GM21526 (cell line): ENCODE measurements at regions not wholly inside any gene's neighbourhood (a gene's known extent, or its start where the extent isn't known, plus 50 kb on each side); places are given as distances from the start of the nearest gene placed in this dataset.
"Not testable (repeated sequence)": the region's sequence is repeated elsewhere in the genome, so short reads cannot be mapped to it uniquely, and the experiment has no call there.

Source experiments
- ATAC-seq: cut with Tn5 transposase; IDR thresholded peaks from one replicate; pipeline ENCODE4 v1.9.1; 2021; ENCODE audit warnings: moderate library complexity; ENCODE audit not compliant: unreplicated experiment, low FRiP score

DNA sequence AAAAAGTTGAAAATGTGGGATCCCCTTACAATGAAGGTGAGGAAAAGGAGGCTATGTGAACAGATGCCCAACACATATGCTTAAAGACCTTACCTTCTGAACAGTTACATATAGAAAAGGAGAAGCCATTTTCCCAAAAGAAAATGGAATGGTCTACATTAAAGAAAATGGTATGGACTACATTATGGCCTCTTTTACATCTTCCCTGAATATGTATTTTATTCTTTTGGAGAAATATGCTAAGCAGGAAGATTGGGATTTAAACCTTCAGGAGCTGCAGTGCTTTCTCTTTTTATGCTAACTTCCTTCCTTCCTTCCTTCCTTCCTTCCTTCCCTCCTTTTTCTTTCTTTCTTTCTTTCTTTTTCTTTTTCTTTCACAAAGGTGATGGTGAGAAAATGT, 155.4 kb downstream of the SEC23IP start:
- ATAC-seq, result no peak

DNA sequence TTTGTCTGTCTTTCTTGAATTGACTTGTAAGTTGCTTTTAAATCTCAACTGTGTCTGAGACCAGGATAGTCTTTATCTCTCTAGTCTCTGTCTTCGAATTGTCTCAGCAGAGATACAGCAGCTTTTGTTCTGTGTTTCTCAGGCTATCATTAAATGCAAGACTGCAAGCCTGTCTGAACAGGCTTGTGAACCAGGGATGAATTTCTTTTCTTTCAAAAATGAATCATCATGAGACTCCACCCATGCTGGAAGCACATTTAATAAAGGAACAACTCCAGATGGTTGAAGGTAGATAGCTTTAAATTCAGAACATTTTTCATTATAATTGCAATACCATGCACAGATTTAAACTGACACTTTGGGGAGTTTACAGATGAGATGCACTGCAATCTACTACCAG, 155.9 kb downstream of the SEC23IP start:
- ATAC-seq, result no peak

DNA sequence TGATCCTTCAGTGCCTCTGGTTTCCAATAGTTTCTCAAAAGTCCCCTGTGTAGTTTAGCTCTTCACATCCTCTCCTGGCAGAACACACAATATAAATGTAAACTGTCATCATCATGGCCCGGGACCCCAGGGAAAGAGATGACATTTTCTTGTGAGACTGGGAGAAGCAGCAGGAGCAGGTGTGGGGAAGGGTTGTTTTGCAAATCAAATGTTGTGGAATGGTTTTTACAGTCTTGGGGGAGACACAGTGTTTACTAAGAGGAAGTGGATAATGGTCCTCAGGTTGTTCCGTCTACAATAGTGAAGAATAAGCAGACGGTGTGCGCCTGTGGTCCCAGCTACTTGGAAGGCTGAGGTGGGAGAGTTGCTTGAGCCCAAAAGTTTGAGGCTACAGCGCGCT, 159.1 kb downstream of the SEC23IP start:
- no peak for ATAC-seq

DNA sequence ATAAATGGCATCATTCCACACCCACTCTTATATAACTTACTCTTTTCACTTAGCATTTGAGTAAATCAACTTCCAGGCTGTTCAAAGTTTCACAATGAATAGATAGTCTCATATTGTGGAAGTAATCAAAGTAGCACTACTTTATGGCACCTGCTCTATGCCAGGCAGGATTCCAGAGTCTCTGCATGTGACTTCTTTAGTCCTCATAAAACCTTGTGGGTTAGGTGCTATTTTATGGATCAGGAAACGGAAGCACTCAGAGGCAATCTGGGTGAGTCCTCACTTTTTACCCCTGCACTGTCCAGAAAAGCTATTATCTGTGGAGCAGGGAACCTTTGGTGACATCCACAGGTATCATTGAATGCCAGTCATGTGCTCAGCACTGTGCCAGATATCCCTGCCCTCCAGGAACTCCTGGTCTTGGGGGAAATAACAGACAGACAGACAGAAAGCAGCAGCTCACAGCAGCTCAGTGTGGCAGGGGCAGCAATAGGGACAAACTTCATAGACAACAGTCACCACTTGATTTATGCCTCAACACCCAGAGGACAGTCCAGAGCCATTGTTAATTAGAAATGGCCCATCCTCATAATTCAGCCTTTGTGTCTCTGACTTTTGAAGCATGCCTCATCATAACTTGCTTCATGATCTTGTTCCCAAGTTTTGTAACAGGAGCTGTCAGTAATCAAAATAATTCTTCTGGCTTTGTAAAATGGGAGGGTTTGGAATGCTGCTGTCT, 160.6 kb downstream of the SEC23IP start:
- no peak for ATAC-seq

DNA sequence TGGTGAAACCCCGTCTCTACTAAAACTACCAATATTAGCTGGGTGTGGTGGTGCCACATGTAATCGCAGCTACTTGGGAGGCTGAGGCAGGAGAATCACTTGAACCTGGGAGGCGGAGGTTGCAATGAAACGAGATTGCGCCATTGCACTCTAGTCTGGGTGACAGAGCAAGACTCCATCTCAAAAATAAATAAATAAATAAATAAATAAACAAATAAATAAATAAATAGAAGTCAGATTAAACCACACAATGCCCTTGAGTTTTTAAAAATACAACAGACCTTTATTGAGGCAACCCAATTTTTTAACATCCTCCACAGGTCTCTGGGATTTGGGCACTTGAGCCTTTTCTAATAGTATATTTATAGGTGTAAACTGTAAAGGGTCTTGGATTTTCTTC, 167.3 kb downstream of the SEC23IP start:
- ATAC-seq, result not testable (repeated sequence)

DNA sequence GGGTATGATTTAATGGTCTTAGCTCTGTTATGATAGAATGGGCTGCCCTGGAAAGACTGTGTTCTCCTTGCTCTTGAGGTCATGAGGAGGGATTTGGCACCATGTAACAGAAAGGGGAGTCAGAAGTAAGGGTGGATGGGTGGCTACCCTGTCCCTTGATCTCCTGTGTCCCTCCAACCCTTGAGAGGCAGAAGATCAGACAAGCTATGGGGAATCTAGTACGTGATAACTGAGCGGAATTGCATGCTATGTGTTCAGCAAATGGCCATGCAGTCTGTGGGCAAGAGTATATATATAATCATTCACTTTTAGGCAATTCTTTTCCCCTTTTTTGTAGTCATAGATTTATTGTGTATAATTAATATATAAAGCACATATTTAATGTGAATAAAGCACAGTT, 174.9 kb downstream of the SEC23IP start:
- ATAC-seq, result no peak

DNA sequence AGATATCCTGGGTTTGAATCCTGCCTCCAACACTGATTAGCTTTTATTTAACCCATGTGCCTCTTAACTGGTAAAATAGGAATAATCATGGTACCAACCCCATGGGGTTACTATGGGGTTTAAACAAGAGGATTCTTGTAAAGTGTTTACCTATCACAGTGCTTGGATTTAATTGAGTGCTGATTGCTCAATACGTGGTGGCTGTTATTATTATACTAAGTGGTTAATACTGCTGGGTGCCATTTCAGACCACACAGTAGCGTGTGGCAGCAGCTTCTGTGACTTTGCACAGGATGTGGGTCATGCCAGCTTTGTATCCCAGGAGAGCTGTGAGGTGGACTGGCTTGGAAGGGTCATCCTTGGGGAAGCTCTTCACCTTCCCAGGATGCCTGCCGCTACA, 177.2 kb downstream of the SEC23IP start:
- ATAC-seq, result no peak

DNA sequence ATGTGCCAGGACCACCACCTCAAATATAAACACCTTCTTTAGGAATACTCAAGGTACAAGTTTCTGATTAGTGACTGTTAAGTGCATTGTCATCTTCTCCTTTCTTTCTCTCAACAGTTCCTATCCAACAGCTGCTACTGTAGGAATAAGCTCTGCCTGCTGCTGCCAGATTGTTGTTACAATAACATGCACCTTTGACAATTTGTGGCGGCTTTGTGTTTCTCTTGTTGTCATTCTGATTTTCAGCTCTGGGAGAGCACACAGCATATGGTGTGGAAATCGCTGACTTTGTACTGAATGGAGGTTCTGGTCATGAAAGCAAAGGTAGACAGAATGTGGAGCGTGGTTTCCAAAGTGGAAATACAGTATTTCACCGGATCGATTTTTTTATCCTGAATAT, 182.8 kb downstream of the SEC23IP start:
- ATAC-seq, result no peak

DNA sequence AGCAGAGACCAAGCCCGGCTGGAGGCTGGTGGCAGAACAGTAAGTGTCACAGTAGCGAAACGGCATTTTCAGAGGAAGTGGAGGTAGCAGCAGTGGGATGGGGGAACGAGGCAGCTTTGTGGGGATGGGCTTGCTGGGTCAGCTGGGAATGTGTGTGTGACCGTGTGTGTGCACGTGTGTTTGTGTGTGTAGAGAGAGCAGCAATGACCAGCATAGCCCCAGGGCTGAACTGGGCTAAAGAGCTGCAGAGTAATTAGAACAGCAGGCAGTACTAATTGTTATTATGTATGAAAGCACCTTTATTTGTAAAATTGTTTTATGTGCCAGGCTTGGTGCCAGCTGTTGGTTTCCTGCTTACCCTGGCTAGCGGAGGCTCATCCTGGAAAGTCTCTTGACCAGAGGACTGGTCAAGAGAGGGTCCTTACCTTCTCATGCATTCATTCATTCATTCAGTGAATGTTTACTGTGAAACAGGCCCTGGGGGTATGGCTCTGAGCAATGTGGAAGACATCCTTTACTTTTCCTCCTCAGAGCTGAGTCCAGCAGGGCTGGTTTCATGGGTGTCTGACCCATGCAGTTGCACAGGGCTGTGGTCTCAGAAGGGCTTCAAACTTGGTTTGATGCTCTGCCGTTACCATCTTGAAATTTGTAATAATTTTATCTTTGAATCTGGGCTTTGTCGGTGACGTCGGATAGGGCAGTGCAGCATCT, 184.6 kb downstream of the SEC23IP start:
- no peak for ATAC-seq

DNA sequence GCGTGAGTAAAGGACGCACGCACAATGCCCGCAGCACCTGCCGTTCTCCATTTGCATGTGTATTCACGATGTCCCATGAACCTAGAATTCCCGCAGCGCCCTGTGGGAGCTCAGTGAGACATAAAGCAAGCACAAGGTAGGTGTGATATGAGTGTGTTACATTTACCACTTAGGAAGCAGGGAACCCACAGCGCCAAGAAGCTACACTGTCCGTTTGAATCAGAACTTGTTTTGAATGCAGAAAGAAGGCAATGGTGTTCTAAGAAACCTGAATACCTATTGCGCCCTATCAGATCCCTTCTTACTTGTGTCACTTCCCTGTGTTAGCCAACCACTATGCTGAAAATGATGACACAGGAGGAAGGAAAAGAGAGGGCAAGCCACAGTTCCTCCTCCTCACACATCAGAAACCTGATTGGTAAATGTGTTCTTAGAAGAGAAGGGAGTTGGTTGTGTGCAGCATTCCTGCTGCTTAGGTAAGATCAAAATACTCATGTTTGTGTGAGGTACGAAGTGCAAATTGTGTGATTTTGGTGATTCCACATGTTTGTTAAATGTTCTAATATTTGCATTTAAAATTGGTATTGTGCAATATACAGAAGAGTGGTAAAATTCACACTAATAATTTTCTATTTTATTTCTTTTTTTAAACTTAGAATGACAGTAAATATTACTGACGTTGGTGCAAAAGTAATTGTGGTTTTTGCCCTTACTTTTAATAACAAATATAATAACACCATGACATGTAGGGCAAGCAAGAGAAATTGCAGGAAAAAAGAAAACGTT, 185.4 kb downstream of the SEC23IP start:
- no peak for ATAC-seq

DNA sequence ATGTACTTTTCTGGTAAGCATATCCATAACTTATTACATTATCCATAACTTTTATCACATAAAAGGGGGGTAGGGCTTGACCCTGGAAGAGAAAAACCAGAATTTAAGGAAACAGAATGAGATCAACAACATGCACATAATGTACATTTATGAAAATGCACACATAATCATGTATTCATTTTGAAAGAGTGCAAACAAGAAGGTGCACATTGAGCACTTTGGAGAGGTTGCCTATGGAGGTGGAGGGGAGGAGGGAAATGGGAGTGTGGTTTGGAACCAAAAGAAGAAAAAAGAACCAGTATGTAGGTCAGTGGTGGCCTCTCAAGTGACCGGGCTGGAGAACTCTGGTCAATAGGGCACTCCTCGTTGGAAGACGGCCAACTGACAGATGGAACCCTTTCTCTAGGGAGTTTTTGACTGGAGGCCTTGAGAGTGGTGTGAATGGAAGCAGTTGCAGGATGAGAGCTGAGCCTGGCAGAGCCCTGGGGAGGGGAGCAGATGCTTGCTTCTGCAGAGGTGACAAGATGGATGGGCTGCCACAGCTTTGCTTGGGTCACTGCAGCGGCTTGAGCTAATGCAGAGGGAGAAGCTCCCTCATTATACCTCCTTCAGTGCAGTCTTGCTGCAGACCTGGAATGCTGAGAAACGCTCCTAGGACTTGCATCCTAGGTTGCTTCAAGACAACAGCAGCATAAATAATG, 192.7 kb downstream of the SEC23IP start:
- no peak for ATAC-seq

DNA sequence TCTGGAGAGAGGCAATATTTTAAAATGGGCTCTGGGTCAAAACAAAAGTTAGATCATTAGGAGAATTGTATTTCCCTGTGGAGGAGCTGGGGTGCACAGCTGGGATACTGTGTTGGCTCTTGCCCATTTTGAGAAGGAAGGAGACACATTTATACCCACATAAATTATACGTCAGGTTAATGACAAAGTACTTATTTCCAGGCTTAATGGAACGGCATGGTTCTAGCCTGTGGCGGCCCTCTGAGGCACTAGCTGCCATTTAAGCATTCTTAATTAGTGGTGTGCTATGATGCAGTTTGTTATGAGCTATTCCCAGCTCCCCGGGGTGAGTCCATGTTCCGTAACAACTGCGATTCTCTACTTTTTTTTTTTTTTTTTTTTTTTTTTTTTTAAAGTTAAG, 193.5 kb downstream of the SEC23IP start:
- no peak for ATAC-seq

DNA sequence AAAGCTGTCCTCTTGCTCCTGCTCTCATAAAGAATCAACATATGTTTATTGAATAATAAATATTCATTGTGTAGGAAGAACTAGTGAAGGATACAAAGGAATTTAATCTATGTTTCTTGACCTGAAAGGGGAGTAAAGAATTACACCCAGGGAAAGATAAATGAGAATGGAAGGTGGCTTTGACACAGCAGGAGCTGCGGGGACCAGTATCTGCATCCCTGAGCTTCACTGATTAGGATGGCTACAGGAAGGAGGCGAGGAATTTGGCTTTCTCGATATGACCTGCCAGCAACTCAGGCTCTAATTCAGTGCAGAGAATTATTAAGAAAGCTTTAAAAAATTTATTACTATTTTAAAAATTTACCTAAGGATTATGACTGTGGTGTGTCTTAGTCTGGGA, 194.6 kb downstream of the SEC23IP start:
- no peak for ATAC-seq

DNA sequence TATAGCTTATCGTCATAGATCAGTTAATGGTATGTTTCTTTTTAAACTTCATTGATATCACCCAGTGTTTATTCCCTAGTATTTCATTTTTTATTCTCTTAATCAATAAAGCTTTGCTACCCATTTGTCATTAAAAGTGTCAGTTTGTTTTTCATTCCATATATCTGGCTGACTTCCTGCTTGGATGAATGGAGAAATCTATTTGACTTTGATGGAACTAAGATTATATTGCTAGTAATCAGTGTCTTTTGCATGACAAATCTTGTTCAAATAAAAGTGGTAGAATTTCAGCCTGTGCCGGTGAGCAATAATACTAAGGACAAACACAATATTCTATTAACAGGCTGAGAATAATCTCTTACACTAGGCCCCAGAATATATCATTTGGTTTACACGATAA, 203.3 kb downstream of the SEC23IP start:
- ATAC-seq, result no peak

DNA sequence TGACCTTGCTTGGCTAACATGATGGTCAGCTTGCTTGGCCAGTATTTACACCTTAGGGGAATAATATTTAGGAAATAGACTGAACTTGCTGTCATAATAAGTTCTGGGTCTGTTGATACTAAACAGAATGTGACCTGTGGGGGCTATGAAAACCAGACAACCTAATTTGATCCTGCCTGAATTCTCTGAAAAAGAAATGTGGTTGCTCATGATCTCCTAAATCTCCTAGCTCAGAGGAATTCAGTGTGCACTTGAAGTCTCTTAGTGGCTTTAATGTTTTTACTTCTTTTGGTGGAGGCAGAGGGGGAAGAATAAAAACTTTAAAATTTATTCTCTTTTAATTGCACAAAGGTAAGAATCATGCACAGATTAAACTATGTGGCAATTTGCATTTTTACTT, 205.2 kb downstream of the SEC23IP start:
- no peak for ATAC-seq

DNA sequence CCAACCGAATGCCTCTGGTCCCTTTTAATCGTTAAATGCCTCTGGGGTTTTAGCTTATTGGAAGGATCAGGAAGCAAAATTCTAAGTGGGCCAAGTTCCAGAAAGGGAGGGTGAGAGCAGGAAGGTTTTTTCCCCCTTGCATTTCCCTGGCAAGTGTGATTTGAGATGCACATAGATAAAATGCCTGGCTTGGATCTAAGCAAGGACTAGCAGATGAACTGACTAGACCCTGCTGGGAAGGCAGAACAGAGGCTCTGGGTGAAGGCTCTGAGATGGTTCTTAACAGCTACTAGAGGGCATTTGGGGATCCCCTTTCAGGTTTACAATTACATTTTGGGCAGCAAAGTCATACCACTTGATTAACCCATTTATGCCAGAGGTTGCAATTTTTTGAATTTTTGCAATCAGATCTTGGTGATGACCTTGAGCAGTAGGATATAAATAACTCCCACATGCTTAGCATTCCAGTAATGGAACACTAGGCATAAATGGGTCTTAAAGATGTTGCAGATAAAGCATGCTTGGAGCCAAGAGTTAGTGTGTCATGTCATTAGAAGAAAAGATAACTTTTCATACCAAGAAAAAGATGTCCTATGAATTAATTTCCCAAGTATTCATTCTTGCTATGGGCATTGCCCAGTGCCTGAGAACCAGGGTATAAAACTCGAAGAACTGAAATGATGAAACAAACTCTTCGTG, 205.9 kb downstream of the SEC23IP start:
- ATAC-seq, result no peak

DNA sequence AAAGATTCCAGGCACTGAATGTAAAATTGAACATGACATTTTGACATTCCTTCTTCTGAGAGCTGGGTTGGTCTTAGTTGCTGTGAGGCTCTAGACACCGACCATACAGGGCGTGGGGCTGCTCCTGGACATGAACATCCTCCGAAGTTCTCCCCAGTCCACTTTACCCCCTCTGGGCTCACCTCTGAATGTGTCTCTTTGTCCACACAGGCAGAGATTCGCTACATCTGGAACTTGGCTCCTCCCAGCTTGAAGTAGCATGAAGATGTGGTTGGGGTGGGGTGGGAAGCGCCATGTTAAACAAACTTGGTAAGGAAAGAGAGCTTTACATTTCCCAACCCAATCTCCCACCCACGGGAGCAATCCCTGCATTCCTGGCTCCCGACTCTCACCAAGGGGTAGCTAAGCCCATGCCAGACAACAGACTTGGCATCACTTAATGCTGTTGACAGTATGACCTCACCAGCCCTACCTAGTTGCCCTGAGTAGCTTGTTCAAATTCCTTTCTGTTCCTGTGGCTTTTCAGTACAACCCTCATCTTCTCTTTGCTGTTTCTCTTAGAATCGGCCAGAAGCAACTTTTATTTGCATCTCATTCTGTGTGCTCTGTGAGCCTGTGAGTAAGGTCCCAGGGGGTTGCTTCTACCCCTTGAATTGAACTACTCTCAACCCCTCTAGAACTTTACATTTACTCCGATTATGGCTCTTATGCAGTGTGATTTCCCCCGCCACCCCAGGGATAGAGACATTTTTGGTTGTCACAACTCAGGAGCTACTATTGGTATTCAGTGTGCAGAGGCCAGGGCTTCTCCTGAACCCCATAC, 211.4 kb downstream of the SEC23IP start:
- ATAC-seq, result no peak

DNA sequence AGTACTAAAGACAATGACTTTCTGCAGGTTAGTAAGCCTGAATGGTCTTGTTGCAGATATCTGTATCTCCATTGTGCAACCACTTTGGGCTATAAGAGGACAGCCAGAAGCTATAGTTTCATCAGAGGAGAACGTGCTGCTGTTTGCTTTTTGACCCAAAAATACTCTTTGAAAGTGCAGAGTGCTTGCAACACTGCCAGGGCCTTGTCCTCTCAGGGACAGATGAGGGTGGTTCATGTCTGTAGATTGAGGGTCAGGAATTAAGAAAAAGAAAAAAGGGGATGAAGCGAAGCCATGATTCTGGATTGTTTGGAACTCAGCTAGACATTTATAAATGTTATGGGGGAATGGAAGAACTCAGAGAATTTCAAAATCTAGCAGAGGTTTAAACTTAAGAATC, 212.5 kb downstream of the SEC23IP start:
- ATAC-seq, result no peak

DNA sequence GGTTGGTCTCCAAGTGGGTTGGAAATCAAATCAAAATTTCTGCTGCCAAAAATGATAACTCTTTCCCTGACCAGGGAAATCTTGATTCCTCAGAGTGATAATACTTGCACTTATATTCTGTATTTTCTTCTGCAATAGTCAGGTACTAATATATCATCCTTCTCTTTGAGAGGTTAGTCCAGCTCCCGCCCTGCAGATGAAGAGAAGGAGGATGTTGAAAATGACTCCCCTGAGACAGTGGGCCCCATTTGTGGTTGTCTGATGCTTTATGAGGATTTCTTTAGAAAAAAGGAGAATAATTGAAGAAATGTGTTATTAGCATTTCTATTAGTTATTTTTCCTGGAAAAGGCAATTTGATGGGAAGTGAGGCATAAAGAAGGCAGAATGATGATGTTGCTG, 213.0 kb downstream of the SEC23IP start:
- ATAC-seq, result no peak

DNA sequence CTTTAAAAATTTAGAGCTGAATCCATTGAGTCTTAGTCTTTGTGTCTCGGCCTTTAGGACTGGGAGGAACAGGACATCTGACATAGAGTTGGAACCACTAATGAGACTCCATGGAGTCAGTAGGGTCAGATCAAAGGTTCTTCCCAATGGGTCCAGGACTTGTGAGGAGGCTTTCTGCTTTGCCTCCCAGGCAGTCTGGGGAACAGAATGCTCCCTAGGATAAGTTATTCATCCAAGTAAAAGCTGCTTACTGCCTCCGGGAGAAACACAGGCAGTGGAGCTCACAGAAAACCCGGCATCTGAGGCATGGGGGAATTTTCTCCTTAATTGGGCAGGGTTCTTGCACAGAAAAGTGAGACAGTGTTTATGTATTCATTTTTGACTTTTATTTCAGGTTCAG, 216.4 kb downstream of the SEC23IP start:
- ATAC-seq, result no peak
